DMS53 (cell line): ENCODE measurements at regions not wholly inside any gene's neighbourhood (a gene's known extent, or its start where the extent isn't known, plus 50 kb on each side); places are given as distances from the start of the nearest gene placed in this dataset.

Source experiments
- DNase-seq: peaks from one replicate; lab custom pipeline; 2025; lab: John Stamatoyannopoulos, UW

- DNase-seq = no peak
Measured at GRCh38 chr2:200013906-200014305, 58.5 kb downstream of the MAIP1 start.

- DNase-seq = no peak
Measured at GRCh38 chr2:200021449-200022114, 66.2 kb downstream of the MAIP1 start.

- DNase-seq = no peak
Measured at GRCh38 chr2:200022511-200022910, 67.1 kb downstream of the MAIP1 start.

GRCh38 chr2:200023570-200023969, 68.2 kb downstream of the MAIP1 start:
- no peak for DNase-seq

- no peak for DNase-seq
Measured at GRCh38 chr2:200025717-200026116, 70.3 kb downstream of the MAIP1 start.

GRCh38 chr2:200026332-200027230, 71.2 kb downstream of the MAIP1 start:
- DNase-seq = no peak

- no peak for DNase-seq
Measured at GRCh38 chr2:200028998-200029397, 73.6 kb downstream of the MAIP1 start.

- no peak for DNase-seq
Measured at GRCh38 chr2:200032895-200033294, 77.5 kb downstream of the MAIP1 start.

GRCh38 chr2:200033929-200034328, 78.5 kb downstream of the MAIP1 start:
- no peak for DNase-seq

- no peak for DNase-seq
Measured at GRCh38 chr2:200034816-200035215, 79.4 kb downstream of the MAIP1 start.

- peak; percentile 4 for DNase-seq
Measured at GRCh38 chr2:200039724-200040650, 84.6 kb downstream of the MAIP1 start.

- no peak for DNase-seq
Measured at GRCh38 chr2:200040831-200041230, 85.4 kb downstream of the MAIP1 start.

- no peak for DNase-seq
Measured at GRCh38 chr2:200041639-200042038, 86.3 kb downstream of the MAIP1 start.

- no peak for DNase-seq
Measured at GRCh38 chr2:200042102-200042735, 86.8 kb downstream of the MAIP1 start.

GRCh38 chr2:200042944-200043343, 87.6 kb downstream of the MAIP1 start:
- DNase-seq = no peak

- no peak for DNase-seq
Measured at GRCh38 chr2:200044453-200044852, 89.1 kb downstream of the MAIP1 start.

- DNase-seq = no peak
Measured at GRCh38 chr2:200048421-200048820, 93.0 kb downstream of the MAIP1 start.

GRCh38 chr2:200049086-200049485, 93.7 kb downstream of the MAIP1 start:
- no peak for DNase-seq

GRCh38 chr2:200050921-200051610, 95.7 kb downstream of the MAIP1 start:
- no peak for DNase-seq

- DNase-seq = peak; percentile 58
Measured at GRCh38 chr2:200051611-200051945, 96.2 kb downstream of the MAIP1 start.

- DNase-seq = no peak
Measured at GRCh38 chr2:200052627-200053026, 97.2 kb downstream of the MAIP1 start.
